Nephron (organoid): ENCODE measurements at regions not wholly inside any gene's neighbourhood (a gene's known extent, or its start where the extent isn't known, plus 50 kb on each side); places are given as distances from the start of the nearest gene placed in this dataset.

Source experiments
- H3K27ac Mint-ChIP-seq, 3 experiments: 2 replicates each; pipeline ENCODE4 v1.8.0; 2020; ENCODE audit warnings: mixed read lengths in 3 of 3, mild to moderate bottlenecking in 2 of 3, moderate library complexity in 1 of 3
- H3K27me3 Mint-ChIP-seq: 2 replicates; pipeline ENCODE4 v1.8.0; 2021; ENCODE audit warnings: low read depth, mild to moderate bottlenecking, moderate library complexity, mixed read lengths
- H3K36me3 Mint-ChIP-seq: 2 replicates; pipeline ENCODE4 v1.8.0; 2020; ENCODE audit warnings: low read depth, mixed read lengths
- H3K4me1 Mint-ChIP-seq: 2 replicates; pipeline ENCODE4 v1.8.0; 2020; ENCODE audit warnings: mixed read lengths
- H3K4me3 Mint-ChIP-seq, 3 experiments: 2 replicates each; pipeline ENCODE4 v1.8.0; 2020; ENCODE audit warnings: mild to moderate bottlenecking in 3 of 3, mixed read lengths in 3 of 3, moderate library complexity in 2 of 3
- H3K9me3 Mint-ChIP-seq: 2 replicates; pipeline ENCODE4 v1.8.0; 2020; ENCODE audit warnings: mixed read lengths
- CTCF ChIP-seq, 3 experiments: fragments of 200-600 bp; sonication (generic); IDR thresholded peaks; one replicate each; pipeline ENCODE4 v1.5.0; 2021; ENCODE audit warnings: antibody characterized with exemption in 3 of 3; ENCODE audit not compliant: unreplicated experiment in 3 of 3

GRCh38 chr13:70585109-70585508 lies 476.9 kb upstream of the KLHL1 start:
- Mint-ChIP-seq H3K27ac (no peak overlapping the region), H3K4me3 (no peak overlapping the region), H3K9me3 (no peaks in the 10 kb centered on the region), H3K36me3 (no peaks in the 10 kb centered on the region), H3K4me1 (no peaks in the 10 kb centered on the region), H3K27me3 (no peaks in the 10 kb centered on the region)
- TF ChIP-seq CTCF (IDR thresholded peaks at IDR 0.05; ENCODE audit: unreplicated experiment in 3 of 3) = no peak

GRCh38 chr13:70580825-70581224 lies 472.6 kb upstream of the KLHL1 start:
- Mint-ChIP-seq H3K9me3 (no peaks in the 10 kb centered on the region), H3K4me3 (no peak overlapping the region), H3K27ac (no peak overlapping the region), H3K27me3 (no peaks in the 10 kb centered on the region), H3K36me3 (no peaks in the 10 kb centered on the region), H3K4me1 (no peaks in the 10 kb centered on the region)
- no peak for TF ChIP-seq CTCF (IDR thresholded peaks at IDR 0.05; ENCODE audit: unreplicated experiment in 3 of 3)

- Mint-ChIP-seq H3K4me1 (no peaks in the 10 kb centered on the region), H3K4me3 (no peak overlapping the region), H3K36me3 (no peaks in the 10 kb centered on the region), H3K27ac (no peak overlapping the region), H3K9me3 (no peaks in the 10 kb centered on the region), H3K27me3 (no peaks in the 10 kb centered on the region)
- TF ChIP-seq CTCF (IDR thresholded peaks at IDR 0.05; ENCODE audit: unreplicated experiment in 3 of 3) = no peak
These were observed 471.7 kb upstream of the KLHL1 start for GRCh38 chr13:70579941-70580340.

- Mint-ChIP-seq H3K27me3 (no peaks in the 10 kb centered on the region), H3K4me1 (no peaks in the 10 kb centered on the region), H3K27ac (no peak overlapping the region), H3K9me3 (no peaks in the 10 kb centered on the region), H3K4me3 (no peak overlapping the region), H3K36me3 (no peaks in the 10 kb centered on the region)
- no peak for TF ChIP-seq CTCF (IDR thresholded peaks at IDR 0.05; ENCODE audit: unreplicated experiment in 3 of 3)
These were observed 463.0 kb upstream of the KLHL1 start for GRCh38 chr13:70571221-70571620.

GRCh38 chr13:70568571-70568970 lies 460.3 kb upstream of the KLHL1 start:
- no peaks in the 10 kb centered on the region for H3K27me3 Mint-ChIP-seq
- no peak overlapping the region for H3K4me3 Mint-ChIP-seq
- H3K27ac Mint-ChIP-seq = no peak overlapping the region
- H3K4me1 Mint-ChIP-seq = no peaks in the 10 kb centered on the region
- H3K36me3 Mint-ChIP-seq = no peaks in the 10 kb centered on the region
- peak; percentile 59 to 94 (median 73) for TF ChIP-seq CTCF (IDR thresholded peaks at IDR 0.05; ENCODE audit: unreplicated experiment in 3 of 3)
- no peaks in the 10 kb centered on the region for H3K9me3 Mint-ChIP-seq

GRCh38 chr13:70544706-70545105 lies 436.5 kb upstream of the KLHL1 start:
- Mint-ChIP-seq H3K4me3 (no peak overlapping the region), H3K27me3 (no peaks in the 10 kb centered on the region), H3K9me3 (no peaks in the 10 kb centered on the region), H3K36me3 (no peaks in the 10 kb centered on the region), H3K4me1 (no peaks in the 10 kb centered on the region), H3K27ac (no peak overlapping the region)
- TF ChIP-seq CTCF (IDR thresholded peaks at IDR 0.05; ENCODE audit: unreplicated experiment in 3 of 3) = no peak
